ENCODE measurements at regions not wholly inside any gene's neighbourhood (a gene's known extent, or its start where the extent isn't known, plus 50 kb on each side); places are given as distances from the start of the nearest gene placed in this dataset.

GRCh38 chr13:73401769-73402168, 343.0 kb downstream of the KLF5 start:
- no TSS peak for BruUV-seq (replicated peaks)
- ChIA-PET POLR2A (no interaction called here), CTCF (no interaction called here)
- Histone ChIP-seq H3K27me3 (ENCODE audit: control insufficient read depth, insufficient read depth, low read length) (no peaks in the 10 kb centered on the region), H3K4me3 (ENCODE audit: low read depth in 2 of 2, low read length in 2 of 2) (no peak overlapping the region), H3K36me3 (ENCODE audit: control insufficient read depth, insufficient read depth, low read length) (no peaks in the 10 kb centered on the region), H3K9me3 (ENCODE audit: control insufficient read depth, insufficient read depth, low read depth, low read length) (no peaks in the 10 kb centered on the region), H3K27ac (ENCODE audit: low read length) (no peak overlapping the region), H3K4me1 (ENCODE audit: control insufficient read depth, insufficient read depth, low read length) (no peaks in the 10 kb centered on the region)
- DNase-seq (ENCODE audit: low read depth, low spot score): no peak
- intact Hi-C loops (cut with micrococcal nuclease; ENCODE audit: unreplicated experiment) (no loop called here), in situ Hi-C loops (cut with HindIII; ENCODE audit: low pct_unique_long_range_greater_than_20kb, low sequenced_read_pairs) (no loop called here)
- TF ChIP-seq CTCF (IDR thresholded peaks at IDR 0.05) (no peak), TCF7L2 (IDR thresholded peaks at IDR 0.05; ENCODE audit: low read depth, low read length) (no peak), POLR2AphosphoS5 (IDR thresholded peaks at IDR 0.05; ENCODE audit: low read depth, low read length) (no peak), REST (IDR thresholded peaks at IDR 0.05; ENCODE audit: insufficient read depth in 1 of 2, low read depth in 2 of 2, low read length in 1 of 2) (no peak), SIN3A (IDR thresholded peaks at IDR 0.05; ENCODE audit: borderline replicate concordance, insufficient read depth, low read depth, low read length) (no peak)
- ATAC-seq: no peak

- H3K9me3 ChIP-seq (ENCODE audit: control insufficient read depth, insufficient read depth, low read depth, low read length): no peaks in the 10 kb centered on the region
- DNase-seq (ENCODE audit: low read depth, low spot score) (no peak), ATAC-seq (no peak)
- ChIA-PET POLR2A (no interaction called here), CTCF (no interaction called here)
- no TSS peak for BruUV-seq (replicated peaks)
- no peaks in the 10 kb centered on the region for H3K36me3 ChIP-seq (ENCODE audit: control insufficient read depth, insufficient read depth, low read length)
- TF ChIP-seq SIN3A (IDR thresholded peaks at IDR 0.05; ENCODE audit: borderline replicate concordance, insufficient read depth, low read depth, low read length): no peak
- TF ChIP-seq REST (IDR thresholded peaks at IDR 0.05; ENCODE audit: insufficient read depth in 1 of 2, low read depth in 2 of 2, low read length in 1 of 2): no peak
- no peak for TF ChIP-seq TCF7L2 (IDR thresholded peaks at IDR 0.05; ENCODE audit: low read depth, low read length)
- no peak for TF ChIP-seq CTCF (IDR thresholded peaks at IDR 0.05)
- no peak for TF ChIP-seq POLR2AphosphoS5 (IDR thresholded peaks at IDR 0.05; ENCODE audit: low read depth, low read length)
- no peaks in the 10 kb centered on the region for H3K4me1 ChIP-seq (ENCODE audit: control insufficient read depth, insufficient read depth, low read length)
- no peak overlapping the region for H3K4me3 ChIP-seq (ENCODE audit: low read depth in 2 of 2, low read length in 2 of 2)
- intact Hi-C loops (cut with micrococcal nuclease; ENCODE audit: unreplicated experiment): no loop called here
- no peak overlapping the region for H3K27ac ChIP-seq (ENCODE audit: low read length)
- in situ Hi-C loops (cut with HindIII; ENCODE audit: low pct_unique_long_range_greater_than_20kb, low sequenced_read_pairs): no loop called here
- no peaks in the 10 kb centered on the region for H3K27me3 ChIP-seq (ENCODE audit: control insufficient read depth, insufficient read depth, low read length)
Observed at GRCh38 chr13:73399347-73400216, 340.8 kb downstream of the KLF5 start.
